HPDE6-E6E7 (cell line): ENCODE measurements at regions not wholly inside any gene's neighbourhood (a gene's known extent, or its start where the extent isn't known, plus 50 kb on each side); places are given as distances from the start of the nearest gene placed in this dataset.
"Not testable (repeated sequence)": the region's sequence is repeated elsewhere in the genome, so short reads cannot be mapped to it uniquely, and the experiment has no call there.

Experiments used
- DNase-seq: peaks from one replicate; pipeline ENCODE4 v3.0.0; 2011; ENCODE audit warnings: missing footprints; ENCODE audit errors: extremely low spot score

- not testable (repeated sequence) for DNase-seq
These were observed 52.3 kb upstream of the MAN1A2 start for GRCh38 chr1:117314951-117315350.

DNA sequence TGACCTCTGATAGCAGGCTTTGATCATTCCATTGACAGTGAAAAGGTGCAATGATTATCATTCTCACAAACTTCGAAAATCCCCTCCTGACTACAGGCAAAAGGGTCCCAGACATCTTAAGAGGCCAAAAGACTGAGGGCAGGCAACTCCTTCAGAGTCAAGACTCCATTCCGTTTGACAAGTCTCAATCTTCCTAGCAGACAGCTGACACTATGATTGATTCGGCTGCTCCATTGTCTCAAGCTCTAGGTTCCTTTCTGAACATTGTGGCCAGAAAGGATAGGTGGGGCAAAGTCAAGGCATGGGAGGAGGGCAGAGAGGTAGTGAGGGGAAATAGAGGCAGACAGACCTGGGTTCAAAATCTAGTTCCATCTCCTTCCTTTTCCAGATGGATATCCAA, 53.7 kb upstream of the MAN1A2 start:
- no peak for DNase-seq

GRCh38 chr1:117312453-117313138, 54.7 kb upstream of the MAN1A2 start:
- peak; percentile 26 for DNase-seq

DNA sequence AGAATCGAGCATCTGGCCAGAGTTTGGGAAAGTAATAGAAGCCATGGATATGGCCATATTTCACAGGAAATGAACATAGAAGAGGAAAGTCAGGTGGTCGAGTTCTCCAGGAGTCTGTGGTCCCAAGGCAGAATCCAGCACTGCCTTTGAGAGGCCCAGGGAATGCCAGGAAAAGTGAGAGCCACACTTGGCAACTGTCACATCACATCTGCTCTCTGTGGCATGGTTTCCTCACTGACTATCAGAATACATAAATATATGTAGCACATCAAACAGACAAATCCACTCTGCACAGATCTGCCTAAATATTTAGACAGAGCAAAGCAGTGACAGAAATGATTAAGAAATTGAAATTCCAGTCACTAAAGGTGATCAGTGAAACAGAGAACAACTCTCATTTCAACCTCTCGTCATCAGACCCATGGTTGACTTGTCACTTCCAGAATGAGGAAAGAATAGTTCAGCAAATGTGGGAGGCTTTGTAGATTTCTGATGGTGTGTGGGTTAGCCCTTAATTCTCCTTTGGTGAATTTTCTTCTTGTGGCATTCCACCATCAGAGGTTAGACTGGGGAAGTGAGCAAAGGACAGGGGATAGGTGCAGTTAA, 58.8 kb upstream of the MAN1A2 start:
- DNase-seq: no peak

GRCh38 chr1:117301901-117302300, 65.3 kb upstream of the MAN1A2 start:
- DNase-seq: no peak

GRCh38 chr1:117300183-117300582, 67.1 kb upstream of the MAN1A2 start:
- not testable (repeated sequence) for DNase-seq

DNA sequence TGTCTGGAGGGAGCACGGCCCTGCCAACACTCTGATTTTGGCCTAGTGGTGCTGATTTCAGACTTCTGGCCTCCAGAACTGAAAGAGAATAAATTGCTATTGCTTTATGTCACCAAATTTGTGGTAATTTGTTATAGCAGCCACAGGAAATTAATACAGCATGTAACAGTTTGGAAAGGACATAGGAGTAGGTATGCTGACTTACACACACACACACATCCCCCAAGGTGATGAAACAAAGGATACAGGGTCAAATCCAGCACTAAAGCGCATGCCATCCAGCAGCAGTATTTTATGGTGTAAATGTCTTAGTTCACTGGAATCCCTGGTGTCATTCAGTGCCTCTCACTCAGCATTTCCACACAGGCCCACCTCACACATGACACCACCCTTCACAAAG, 72.2 kb upstream of the MAN1A2 start:
- no peak for DNase-seq

DNA sequence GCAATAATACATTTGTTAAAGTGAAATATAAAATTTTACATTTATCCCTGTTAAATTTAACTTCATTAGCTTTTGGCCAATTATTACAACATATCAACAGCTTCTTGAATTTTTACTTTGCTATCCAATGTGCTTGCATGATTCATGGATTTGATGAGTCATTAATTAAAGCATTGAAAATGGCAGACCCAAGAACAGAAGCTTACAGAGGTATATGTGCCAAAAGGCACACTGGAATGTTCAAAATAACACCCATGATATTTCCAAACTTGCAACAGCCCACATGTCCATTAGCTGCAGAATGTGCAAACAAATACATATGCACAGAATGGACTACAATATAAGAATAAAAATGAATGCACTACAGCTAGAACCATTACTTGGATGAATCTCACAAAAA, 76.4 kb upstream of the MAN1A2 start:
- no peak for DNase-seq

DNA sequence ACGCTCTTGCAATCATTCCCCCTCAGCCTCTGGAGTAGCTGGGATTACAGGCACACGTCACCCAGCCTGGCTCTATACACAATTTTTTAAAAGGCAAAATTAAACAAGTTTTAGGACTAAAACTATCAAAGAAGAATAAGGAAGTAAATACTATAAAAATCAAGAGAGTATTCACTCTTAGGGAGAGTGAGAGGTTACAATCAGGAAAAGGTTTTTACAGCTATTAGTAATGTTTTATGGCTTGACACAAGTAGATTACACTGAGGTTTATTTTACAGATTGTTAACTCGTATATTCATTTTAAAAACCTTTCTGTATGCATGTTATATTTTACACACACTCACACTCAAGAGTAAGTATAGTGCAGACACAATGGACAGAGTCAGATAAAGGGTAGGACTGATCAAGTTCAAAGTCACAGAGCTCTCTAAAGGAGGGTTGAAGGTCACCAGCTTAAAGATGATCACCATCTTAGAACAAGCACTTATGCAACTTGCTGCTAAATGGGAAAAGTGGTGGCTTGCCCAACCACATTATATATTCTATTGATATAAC, 77.9 kb upstream of the MAN1A2 start:
- DNase-seq: no peak

- DNase-seq: no peak
These were observed 75.8 kb upstream of the VTCN1 start for GRCh38 chr1:117286562-117286961.

DNA sequence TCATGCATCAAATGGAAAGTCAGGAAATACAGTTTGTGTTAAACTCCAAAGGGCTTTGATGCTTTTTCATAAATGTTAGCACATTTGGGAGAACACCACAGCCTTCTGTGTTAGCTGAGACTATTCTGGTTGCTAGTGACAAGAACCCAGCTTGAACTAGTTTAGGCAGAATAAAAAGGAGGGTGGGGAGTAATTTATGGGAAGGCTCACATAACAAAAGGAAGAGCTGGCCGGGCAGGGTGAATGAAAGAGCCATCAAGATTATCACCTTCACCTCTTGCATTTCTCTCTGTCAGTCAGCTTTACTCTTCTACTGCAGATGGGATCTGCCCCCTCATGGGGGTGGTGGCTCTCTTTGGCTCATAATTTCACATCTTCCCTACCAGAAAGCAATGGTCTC, 75.4 kb upstream of the VTCN1 start:
- no peak for DNase-seq

- peak; percentile 62 for DNase-seq
These were observed 73.9 kb upstream of the VTCN1 start for GRCh38 chr1:117284399-117285215.

DNA sequence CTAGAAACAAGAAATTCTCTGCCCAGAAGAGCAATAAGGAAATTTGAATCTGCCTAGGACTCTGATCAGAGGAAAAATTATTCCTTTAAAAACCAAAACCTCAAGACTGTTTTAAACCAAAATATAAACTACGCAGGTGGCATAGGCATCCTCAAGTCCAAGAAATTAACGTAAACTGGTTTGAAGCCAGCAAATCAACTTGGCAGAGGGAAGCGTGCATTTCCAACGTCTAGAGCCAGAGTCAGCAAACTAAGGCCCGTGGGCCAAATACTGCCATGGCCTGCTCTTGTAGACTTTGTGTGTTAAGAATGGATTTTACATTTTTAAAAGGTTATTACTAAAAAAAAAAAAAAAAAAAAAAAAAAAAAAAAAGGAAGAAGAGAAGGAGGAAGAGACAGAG, 67.8 kb upstream of the VTCN1 start:
- no peak for DNase-seq

- DNase-seq: no peak
These were observed 64.3 kb upstream of the VTCN1 start for GRCh38 chr1:117275055-117275454.

DNA sequence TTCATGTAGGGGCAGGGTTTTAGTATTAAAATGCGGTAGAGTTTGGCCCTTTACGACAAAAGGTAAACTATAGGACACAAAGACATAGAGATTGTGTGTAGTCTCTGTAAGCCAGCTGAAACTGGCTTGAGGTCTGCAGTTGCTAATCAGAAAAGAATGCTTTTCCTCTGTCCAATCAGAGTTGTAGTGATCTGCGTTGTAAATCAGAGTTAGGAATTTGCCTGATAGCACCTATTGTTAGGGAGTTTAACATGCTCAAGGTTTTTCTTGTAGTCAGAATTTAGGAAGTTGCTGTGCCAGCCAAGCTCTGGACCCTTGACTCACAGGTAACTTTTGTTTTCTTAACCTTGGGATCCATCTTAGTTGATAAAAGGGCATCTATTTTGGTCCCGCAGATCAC, 61.2 kb upstream of the VTCN1 start:
- no peak for DNase-seq

GRCh38 chr1:117271129-117271528, 60.4 kb upstream of the VTCN1 start:
- DNase-seq: no peak

- no peak for DNase-seq
These were observed 60.0 kb upstream of the VTCN1 start for GRCh38 chr1:117270679-117271078.

- peak; percentile 12 for DNase-seq
These were observed 58.1 kb upstream of the VTCN1 start for GRCh38 chr1:117268535-117269455.

DNA sequence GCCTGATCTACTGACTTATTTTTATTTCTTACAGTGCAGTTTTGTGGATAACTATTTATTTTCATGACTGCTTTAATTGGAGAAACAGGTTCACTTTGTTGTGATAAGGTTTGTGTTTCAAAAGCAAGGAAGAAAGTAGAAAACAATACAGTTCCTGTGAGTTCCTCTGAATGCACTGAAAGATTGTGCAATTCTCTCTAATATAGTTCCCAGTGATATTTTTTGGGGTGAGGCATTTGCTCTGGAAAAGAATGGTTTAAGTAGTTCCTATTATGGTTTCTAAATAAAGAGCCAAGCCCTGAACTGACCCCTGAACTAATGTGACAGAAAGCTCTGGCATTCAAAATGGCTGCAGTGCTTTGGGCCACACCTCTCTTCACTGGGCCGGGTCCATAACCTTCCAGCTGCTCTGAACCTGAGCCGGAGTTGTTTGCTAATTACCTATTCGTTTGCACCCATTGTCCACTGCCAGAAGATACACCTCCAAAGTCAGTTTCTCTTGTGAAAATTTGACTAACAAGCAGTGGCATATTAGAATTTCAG, 56.6 kb upstream of the VTCN1 start:
- no peak for DNase-seq

GRCh38 chr1:117262976-117263375, 52.2 kb upstream of the VTCN1 start:
- no peak for DNase-seq

- no peak for DNase-seq
These were observed 50.7 kb upstream of the VTCN1 start for GRCh38 chr1:117261424-117261785.
